Adrenal gland (tissue), 5 donors: ENCODE measurements at regions not wholly inside any gene's neighbourhood (a gene's known extent, or its start where the extent isn't known, plus 50 kb on each side); places are given as distances from the start of the nearest gene placed in this dataset.

Source experiments
- CTCF ChIP-seq, 6 experiments: fragments of 450-650 bp in 4 of 6; fragments of 200-600 bp in 2 of 6; sonication (generic) in 1 of 6; IDR thresholded peaks; 1 replicate in 5 of 6; 2 replicates in 1 of 6; pipeline versions ENCODE4 v1.5.1 to v1.8.0; 2016 to 2021; ENCODE audit warnings: antibody characterized with exemption in 6 of 6, mild to moderate bottlenecking in 2 of 6, moderate library complexity in 1 of 6
- POLR2A ChIP-seq, 2 donors: fragments of 450-650 bp; IDR thresholded peaks; one replicate each; pipeline ENCODE4 v1.6.1; 2017; ENCODE audit warnings: antibody characterized with exemption in 2 of 2, mild to moderate bottlenecking in 2 of 2, moderate library complexity in 1 of 2
- donor health status: DM: no; HTN: no; CAD: no.

GRCh38 chr3:106242781-106243180 lies 374.0 kb upstream of the CBLB start:
- TF ChIP-seq POLR2A (IDR thresholded peaks at IDR 0.05), result no peak
- no peak for TF ChIP-seq CTCF (IDR thresholded peaks at IDR 0.05)
